Muscle of back (tissue), 3 donors: ENCODE measurements at regions not wholly inside any gene's neighbourhood (a gene's known extent, or its start where the extent isn't known, plus 50 kb on each side); places are given as distances from the start of the nearest gene placed in this dataset.
"Not testable (repeated sequence)": the region's sequence is repeated elsewhere in the genome, so short reads cannot be mapped to it uniquely, and the experiment has no call there.

Source experiments
- DNase-seq, 3 donors: peaks; one replicate each; pipeline versions ENCODE4 v3.0.0 to v3.0.0-alpha.2; 2013

DNA sequence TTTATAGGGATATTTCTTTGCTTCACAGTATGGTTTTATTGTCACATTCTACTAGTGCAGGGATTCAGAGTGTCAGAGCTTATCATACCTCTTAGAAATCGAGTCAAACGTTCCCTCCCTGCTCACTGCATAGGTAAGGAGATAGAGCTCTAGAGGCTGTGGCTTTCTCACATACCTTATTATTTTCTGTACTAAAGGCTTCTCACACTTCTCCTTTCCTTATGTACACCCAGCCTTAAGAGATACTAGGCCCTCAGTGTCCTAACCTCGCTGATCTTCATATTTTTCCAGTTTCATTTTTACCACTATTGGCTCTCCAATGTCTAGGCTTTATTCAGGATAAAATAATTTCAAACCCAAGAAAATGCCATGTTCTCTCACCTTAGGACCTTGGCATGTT is 297.3 kb upstream of the RIOK2 start:
- no peak for DNase-seq

DNA sequence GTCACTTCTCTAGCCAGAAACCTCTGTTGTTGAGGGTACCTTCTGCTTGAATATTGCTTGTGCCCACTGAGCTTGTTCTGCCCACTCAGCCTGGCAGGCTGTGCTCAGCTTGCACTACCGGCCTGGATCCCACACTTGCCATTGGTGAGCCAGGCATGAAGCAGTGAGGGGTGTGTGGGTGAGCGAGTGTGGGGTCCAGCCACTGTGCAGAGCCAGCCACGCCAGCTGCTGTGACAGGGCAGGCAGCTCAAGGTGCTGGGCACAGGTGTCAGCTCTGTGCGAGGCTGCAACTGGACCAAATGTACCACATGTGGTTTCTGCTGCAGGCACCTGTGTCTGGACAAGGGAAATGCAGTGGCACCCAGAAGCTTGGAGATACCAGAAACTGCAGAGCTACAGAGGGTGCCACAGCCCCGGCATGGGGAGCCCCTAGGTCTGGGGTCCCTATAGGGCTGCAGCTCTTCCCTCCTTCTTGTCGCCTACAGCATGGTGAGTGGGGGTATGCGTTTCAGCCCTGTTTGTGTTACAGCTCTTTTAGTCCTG is 305.1 kb upstream of the RIOK2 start:
- DNase-seq: no peak

DNA sequence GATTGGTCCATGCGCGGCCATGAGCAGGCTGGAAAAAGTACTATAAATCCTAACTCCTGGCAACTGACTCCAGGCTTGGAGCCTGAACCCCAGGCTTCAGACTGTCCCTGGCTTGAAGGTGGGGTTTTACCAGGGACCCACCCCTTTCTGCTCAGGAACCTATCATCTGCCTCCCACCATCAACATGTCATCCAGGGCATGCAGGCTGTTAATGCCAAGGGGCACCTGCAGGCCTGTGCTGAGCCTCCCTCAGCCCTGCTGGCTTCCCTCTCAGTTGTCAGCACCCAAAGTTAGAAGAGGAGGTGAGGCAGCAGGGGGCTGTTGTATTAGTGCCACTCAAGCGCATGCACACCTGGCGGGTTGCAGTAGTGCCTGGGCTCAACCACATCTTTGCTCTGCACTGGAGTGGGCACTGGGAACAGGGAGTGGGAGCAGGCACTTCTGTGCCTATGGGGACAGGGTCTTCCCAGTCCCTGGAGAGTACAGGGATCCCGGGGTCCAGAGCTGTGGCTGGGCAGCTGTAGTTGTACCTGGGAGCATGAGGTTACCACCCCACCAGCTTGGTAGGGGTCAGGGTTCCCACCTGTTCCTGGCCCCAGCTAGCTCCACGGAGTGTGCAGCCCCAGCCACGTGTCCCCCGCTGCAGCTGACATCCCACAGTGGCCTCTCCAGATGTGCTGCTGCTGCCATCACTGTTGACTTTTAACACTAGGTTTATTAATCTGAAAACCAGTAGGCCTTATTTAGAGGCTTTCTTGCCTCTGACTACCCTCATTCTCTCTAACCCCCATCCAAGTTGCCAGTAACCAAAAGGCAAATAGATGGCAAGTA is 306.2 kb upstream of the RIOK2 start:
- DNase-seq: no peak

DNA sequence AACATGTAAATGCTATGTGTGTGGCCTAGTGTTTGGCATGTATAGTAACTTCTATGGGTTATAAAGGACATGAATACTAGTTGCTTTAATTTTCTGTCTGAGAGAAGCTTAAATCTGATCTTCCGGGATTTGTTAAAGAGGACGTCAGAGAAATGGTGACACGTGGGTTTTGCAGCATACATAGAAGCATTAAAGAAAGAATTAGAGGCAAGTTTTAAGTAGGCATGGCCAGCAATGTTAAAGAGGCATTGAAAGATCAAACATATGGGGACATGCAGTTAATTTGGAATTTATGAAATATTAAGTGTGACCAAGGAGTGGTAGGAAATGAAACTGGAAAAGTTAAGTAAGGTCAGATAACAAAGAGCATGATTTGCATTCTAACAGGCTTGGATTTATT is 311.4 kb upstream of the RIOK2 start:
- DNase-seq: no peak

DNA sequence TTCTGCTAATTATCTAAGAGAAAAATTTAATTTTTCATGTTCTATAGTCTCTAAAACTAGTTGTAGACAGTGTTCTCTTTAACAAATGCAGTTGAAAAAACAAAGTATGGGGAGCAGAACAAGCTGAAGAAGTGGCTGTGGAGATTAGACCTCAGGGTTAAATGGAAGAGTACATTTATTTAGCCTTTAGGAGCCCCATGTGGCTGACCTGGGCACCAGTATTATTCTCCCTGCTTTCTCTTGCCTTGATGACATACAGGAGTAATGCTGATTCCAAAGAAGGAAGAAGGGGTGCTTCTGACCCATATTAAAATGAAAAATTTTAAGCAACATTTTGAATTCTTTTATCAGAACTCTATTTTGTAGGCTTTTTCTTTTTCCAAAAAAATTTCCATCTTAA is 312.3 kb upstream of the RIOK2 start:
- no peak for DNase-seq

DNA sequence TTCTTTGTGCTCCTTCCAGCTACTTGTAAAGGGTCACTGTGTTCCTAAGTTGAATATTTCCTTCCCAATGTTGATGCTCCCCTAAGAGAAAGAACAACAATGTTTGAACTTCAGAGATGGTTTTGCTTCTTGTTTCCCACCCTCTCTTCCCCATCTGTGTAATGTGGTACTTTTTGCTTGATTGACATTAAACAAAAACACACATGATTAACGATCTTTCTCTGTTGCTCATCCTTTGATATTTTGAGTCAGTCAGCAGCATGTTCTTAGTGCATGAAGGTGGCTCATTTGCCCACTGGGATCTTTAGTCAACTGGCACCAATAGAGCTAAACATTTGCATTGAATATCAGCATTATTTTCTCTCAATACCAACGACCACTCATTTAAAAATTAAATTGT is 313.0 kb upstream of the RIOK2 start:
- DNase-seq: no peak

DNA sequence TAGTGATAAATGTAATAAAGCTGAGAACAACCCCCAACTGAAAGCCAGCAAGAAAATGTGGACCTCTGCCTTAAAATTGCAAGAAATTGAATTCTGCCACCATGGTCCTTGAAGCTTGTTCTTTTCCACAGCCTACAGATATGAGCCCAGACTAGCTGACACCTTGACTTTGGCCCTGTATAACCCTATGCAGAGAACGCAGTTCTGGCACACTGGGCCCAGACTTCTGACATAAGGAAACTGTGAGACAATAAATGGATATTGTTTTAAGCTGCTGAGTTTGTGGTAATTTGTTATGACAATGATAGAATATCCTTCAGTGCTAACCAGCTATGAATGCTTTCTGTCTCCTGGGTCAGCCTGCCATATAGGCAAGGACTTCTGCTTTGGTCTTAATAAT is 315.6 kb upstream of the RIOK2 start:
- no peak for DNase-seq

DNA sequence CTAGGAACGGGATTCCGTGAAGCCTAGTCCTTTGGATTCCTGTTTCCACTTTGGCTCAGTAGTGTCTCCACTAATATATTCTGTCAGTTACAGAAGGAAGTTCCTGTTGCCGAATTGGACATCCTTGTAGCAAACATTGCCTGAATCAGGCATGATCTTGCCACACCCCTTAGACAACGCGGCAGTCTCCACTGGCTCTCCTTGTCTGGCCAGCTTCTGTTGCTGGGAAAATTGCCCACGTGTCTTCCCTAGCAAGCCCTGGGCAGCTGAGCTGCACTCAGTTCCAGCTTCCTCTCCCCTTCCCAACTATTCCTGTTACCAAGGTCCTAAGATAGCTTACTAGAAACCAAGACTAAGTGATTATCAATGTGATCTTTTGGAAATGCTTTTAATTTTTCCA is 316.6 kb upstream of the RIOK2 start:
- peak in 2 of 3 donors; percentile 16 to 18 for DNase-seq

DNA sequence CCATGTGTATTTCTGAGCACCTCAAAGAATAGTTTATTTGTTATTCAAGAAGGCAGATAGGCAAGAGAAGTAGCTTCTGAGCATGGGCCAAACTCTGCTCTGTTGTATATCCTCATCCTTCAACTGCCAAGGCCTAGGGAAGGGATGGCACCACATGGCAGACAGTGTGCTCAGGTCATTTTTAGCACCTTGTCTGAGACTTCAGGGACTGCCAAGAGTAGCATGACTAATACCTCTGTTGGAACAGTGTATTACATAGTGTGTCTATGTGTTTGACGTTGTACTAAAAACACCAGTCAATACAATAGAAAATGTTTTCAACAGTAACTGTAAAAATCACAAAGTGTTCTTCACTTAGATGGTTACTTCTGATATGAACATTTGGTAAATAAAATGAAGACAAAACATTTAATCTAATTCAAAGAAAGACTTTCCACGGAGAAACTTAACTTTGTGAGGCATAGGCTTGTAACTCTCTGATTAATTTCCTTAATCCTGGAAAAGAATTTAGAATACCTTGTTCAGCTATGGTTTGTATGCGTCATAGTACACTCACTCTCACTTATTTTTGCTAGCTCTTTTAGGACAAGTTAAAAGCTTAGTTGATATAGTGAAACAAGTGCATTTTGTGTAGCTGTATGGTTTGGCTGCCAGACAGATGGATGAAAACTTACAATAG is 318.4 kb upstream of the RIOK2 start:
- no peak for DNase-seq

DNA sequence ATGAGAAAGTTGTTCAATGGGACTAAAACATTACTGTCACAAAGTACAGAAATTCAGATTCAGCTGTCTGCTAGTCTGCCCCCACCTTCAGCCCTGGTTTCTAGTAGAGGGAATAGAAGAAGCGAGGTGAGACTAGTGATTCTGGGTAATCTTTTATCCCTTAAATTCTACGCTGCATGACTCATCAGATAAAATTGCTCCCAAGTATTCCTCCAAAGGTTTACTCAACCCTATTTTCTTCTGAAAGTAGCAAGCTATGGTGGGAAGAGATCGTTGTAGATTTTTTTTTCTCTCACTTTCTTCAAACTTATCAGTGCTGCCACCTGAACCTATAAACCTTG is 318.9 kb upstream of the RIOK2 start:
- no peak for DNase-seq

DNA sequence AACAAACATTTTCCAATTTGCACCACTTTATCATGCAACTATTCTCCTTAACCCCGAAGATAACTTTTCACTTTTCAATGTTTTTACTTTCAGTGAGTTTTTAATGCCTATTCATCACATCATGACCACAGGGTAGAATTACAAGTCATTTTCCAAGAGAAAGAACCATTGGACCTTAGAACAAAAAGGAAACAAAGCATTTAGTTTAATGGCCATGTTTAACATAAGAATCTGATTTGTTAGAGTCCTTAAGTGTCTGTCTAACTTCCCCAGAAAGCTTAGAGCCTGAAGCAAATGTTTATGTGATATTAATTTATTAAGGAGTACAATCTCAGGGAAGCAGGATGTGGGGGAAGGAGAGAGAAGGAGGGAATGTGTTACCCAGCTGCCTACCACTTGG is 325.8 kb upstream of the RIOK2 start:
- DNase-seq: no peak

DNA sequence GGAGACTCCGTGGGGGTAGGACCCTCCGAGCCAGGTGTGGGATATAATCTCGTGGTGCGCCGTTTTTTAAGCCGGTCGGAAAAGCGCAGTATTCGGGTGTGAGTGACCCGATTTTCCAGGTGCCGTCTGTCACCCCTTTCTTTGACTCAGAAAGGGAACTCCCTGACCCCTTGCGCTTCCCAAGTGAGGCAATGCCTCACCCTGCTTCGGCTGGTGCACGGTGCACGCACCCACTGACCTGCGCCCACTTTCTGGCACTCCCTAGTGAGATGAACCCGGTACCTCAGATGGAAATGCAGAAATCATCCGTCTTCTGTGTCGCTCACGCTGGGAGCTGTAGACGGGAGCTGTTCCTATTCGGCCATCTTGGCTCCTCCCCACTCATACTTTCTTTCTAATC is 336.5 kb upstream of the RIOK2 start:
- not testable (repeated sequence) for DNase-seq

DNA sequence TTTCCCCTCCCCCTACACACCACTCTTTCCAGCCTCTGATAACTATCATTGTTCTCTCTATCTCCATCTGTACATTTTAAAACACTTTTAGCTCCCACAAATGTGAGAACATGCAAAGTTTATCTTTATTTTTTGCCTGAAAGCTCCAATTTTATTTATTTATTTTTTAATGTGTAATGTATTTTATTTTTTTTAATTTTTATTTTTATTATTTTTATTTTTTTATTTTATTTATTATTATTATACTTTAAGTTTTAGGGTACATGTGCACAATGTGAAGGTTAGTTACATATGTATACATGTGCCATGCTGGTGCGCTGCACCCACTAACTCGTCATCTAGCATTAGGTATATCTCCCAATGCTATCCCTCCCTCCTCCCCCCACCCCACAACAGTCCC is 340.3 kb upstream of the RIOK2 start:
- DNase-seq: not testable (repeated sequence)

DNA sequence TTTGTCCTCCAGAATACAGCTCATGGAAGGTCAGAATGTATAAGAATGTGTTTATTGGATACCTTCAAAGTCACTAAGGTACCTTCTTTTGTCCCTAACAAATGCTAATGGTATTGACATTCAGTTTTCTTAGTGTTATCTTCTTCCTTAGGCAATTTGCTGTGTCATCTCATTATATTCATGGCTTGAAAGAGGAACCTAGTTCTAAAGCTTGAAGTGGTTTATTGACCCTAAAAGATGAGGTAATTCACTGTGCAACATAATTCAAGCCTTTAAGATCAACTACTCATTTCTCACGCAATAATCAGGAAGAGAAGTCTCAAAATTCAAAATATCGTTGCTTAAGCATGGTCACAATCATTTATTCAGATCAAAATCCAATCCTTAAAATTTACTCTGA is 342.7 kb upstream of the RIOK2 start:
- no peak for DNase-seq

DNA sequence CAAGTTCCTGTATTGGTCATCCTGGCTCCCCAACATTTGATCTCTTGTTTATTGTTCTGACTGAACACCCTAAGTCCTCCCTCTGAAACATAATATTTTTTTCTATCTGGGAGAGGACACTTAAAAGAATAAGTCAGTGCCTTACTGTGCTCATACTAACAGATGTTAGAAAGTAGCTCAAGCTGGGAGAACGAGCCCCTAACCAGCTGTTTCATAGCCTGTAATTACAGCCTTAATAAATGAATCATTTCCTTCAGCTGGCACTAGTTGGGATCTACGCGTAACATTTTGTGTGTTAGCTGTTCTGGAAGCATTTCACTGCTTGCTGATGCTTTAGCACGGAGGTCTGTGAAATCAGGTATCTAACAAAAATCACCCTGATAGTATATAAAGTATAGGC is 345.9 kb upstream of the RIOK2 start:
- peak; percentile 43 to 80 (median 47) for DNase-seq

DNA sequence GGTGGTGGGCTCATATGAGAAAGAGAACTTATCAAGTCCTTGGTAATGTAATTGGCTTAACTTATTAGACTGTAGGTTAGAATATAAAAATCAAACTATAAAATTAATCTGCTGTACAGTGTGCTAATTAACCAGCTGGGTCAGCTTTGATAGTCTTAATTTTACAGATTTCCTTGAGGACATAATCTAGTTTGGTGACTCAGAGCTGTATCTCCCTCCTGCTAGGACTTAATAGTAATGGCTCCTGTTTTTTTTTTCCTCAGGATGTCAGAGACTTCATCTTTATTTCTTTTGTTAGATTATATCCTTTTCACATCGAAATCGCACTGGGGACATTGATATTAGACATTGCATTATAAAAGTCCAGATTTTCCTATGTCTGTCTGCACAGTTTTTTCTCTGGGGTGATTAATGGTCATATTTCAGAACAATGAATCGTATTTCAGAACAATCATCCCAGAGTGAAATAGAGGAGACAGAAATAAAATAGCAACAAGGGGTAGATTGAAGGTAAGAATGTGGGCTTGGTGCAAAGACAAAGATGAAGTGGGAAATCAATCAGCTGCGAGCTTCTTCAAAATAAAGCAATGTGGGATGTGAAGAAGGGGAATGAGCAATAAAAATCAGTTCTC is 346.4 kb upstream of the RIOK2 start:
- DNase-seq: peak in 2 of 3 donors; percentile 32 to 61

DNA sequence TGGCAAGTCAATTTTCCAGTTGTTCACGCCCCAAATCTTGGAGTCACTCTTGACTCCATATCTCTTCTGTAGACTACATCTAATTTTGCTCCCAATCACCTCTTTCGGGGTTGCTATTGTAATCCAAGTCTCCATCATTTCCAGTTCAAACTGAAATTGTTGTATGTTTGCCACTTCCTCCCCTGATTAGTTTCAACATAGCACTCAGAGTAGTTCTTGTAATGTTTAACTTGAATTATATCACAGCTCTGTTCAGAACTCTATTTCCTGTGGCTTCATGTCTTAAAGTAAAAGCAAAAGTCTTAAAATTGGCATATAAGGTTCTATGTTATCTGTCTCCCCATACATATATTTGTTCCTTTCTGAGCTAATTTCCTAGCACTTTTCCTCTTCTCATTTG is 348.5 kb upstream of the RIOK2 start:
- no peak for DNase-seq

DNA sequence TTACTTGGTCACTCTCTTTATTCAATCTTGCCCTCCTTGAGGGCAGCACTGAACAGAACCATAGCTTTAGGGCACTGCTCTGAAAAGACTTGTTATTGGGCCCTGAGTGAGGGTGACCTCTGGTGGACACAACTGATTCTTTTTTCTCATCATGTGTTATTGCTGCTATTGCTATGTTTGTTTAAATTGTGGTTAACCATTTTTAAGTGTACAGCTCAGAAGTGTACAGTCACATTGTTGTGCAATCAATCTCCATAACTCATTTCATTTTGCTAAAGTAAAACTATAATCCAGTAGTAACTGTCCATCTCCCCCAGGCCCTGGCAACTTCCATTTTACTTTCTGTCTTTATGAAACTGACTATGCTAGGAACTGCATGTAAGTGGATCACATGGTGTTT is 351.1 kb upstream of the RIOK2 start:
- peak; percentile 49 to 67 (median 54) for DNase-seq

DNA sequence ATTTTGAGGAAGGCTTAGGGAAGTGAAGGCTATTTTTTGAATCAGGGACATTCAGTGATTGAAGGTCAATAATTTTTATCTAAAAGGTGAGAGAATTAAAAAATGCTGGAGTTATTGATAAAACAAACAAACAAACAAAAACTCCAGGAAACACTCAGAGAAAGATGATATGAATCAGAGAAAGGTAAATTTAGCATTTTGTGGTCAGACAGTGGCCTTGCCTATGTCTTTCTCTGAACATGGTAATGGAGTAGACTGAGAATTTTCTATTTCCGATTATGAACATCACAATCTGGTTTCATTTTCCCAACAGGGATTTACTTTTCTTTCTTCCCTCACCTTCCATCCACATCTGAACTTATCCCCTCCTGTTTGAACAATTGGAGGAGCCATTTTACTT is 353.6 kb upstream of the RIOK2 start:
- no peak for DNase-seq

DNA sequence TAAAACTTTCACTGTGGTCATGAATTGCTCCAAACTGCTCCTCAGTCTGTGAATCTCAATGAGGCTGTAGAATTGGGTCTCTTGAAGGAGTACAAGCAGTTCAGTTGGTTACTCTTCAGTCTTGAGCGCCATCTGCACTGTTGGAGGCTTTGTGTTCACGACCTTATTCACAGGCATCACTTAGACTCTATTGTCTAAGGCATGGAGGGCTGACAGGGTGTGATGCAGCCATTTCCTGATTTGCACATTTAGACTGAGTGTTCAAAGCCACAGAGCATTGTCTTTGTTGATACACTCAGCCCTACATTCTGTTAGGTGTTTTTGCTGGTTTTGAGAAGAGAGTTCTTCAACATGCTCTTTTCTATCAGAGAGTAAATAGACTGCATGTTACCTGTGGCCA is 355.9 kb upstream of the RIOK2 start:
- DNase-seq: no peak

DNA sequence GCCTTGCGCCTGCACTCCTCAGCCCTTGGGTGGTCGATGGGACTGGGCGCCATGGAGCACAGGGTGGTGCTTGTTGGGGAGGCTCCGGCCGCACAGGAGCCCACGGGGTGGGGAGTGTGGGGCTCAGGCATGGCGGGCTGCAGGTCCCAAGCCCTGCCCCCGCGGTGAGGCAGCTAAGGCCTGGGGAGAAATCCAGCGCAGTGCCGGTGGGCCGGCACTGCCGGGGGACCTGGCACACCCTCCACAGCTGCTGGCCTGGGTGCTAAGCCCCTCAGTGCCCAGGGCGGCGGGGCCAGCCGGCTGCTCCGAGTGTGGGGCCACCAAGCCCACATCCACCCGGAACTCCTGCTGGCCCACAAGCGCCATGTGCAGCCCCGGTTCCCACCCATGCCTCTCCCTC is 358.8 kb upstream of the RIOK2 start:
- DNase-seq: no peak

DNA sequence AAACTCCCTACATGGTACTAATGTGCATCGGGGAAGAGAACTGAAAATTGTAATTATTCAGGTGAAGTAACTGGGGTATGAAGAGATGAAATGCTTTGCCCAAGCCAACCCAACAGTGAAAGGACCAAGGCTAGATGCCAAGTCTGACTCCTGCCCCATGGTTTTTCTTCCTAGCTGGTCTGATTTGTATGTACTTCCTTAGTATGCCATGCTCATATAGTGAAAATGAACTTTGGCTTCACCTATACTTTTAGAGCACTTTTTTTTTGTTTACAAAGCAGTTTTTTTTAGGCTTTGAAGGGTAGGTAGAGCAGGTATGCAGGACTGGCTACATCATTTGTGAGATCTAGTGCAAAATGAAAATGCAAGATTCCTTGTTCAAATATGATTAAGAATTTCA is 359.4 kb upstream of the RIOK2 start:
- DNase-seq: no peak

DNA sequence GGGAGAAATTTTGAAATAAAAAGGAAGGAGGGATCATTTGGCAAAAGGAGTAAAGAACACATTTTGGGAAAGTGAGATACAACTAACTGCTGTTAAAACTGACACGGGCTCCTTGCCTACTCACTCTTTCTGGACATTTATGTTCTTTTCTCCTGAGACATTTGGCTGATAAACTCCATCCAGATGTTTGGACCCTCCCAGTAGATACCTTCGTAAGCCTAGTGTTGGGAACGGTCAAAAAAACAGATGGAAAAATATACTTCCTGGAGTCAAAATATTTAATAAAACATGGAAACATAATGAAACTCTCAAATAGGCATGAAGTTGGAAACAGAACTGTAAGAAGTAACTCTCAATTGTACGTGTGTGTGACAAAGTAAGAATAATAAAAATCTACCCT is 360.1 kb upstream of the RIOK2 start:
- peak in 2 of 3 donors; percentile 66 to 81 for DNase-seq
